KG1 (cell line): ENCODE measurements at regions not wholly inside any gene's neighbourhood (a gene's known extent, or its start where the extent isn't known, plus 50 kb on each side); places are given as distances from the start of the nearest gene placed in this dataset.
"Not testable (repeated sequence)": the region's sequence is repeated elsewhere in the genome, so short reads cannot be mapped to it uniquely, and the experiment has no call there.

ENCODE experiments used
- DNase-seq: peaks from one replicate; lab custom pipeline; 2025; lab: John Stamatoyannopoulos, UW

- no peak for DNase-seq
Observed at GRCh38 chr12:67040861-67041137, 228.4 kb upstream of the CAND1 start.

GRCh38 chr12:67042697-67043131, 226.4 kb upstream of the CAND1 start:
- DNase-seq, result no peak

- no peak for DNase-seq
Observed at GRCh38 chr12:67043771-67044170, 225.4 kb upstream of the CAND1 start.

- DNase-seq, result no peak
Observed at GRCh38 chr12:67045650-67046049, 223.5 kb upstream of the CAND1 start.

GRCh38 chr12:67046062-67046461, 223.1 kb upstream of the CAND1 start:
- DNase-seq, result no peak

GRCh38 chr12:67047634-67048033, 221.5 kb upstream of the CAND1 start:
- DNase-seq, result no peak

GRCh38 chr12:67048371-67048770, 220.8 kb upstream of the CAND1 start:
- DNase-seq, result no peak

GRCh38 chr12:67049199-67049598, 220.0 kb upstream of the CAND1 start:
- not testable (repeated sequence) for DNase-seq

- DNase-seq, result no peak
Observed at GRCh38 chr12:67052981-67053380, 216.2 kb upstream of the CAND1 start.

- DNase-seq, result no peak
Observed at GRCh38 chr12:67056329-67056728, 212.8 kb upstream of the CAND1 start.

GRCh38 chr12:67057072-67057471, 212.1 kb upstream of the CAND1 start:
- DNase-seq, result no peak

GRCh38 chr12:67062193-67062592, 207.0 kb upstream of the CAND1 start:
- DNase-seq, result no peak

- no peak for DNase-seq
Observed at GRCh38 chr12:67067453-67068203, 201.5 kb upstream of the CAND1 start.

- DNase-seq, result no peak
Observed at GRCh38 chr12:67068204-67068731, 200.9 kb upstream of the CAND1 start.

GRCh38 chr12:67068761-67069450, 200.3 kb upstream of the CAND1 start:
- no peak for DNase-seq

GRCh38 chr12:67069451-67070306, 199.5 kb upstream of the CAND1 start:
- DNase-seq, result no peak

- no peak for DNase-seq
Observed at GRCh38 chr12:67070307-67070600, 198.9 kb upstream of the CAND1 start.

GRCh38 chr12:67070604-67071003, 198.6 kb upstream of the CAND1 start:
- no peak for DNase-seq

GRCh38 chr12:67072281-67072680, 196.9 kb upstream of the CAND1 start:
- not testable (repeated sequence) for DNase-seq

- no peak for DNase-seq
Observed at GRCh38 chr12:67073336-67073735, 195.8 kb upstream of the CAND1 start.

GRCh38 chr12:67074072-67074471, 195.1 kb upstream of the CAND1 start:
- no peak for DNase-seq

GRCh38 chr12:67077617-67078016, 191.5 kb upstream of the CAND1 start:
- DNase-seq, result no peak

GRCh38 chr12:67078957-67079356, 190.2 kb upstream of the CAND1 start:
- no peak for DNase-seq
